Thoracic aorta (tissue), 2 donors: ENCODE measurements at regions not wholly inside any gene's neighbourhood (a gene's known extent, or its start where the extent isn't known, plus 50 kb on each side); places are given as distances from the start of the nearest gene placed in this dataset.

ENCODE experiments used
- ATAC-seq: fragments of 150-250 bp; one replicate; pipeline ENCODE4 v1.8.0; 2017; ENCODE audit warnings: low read depth; ENCODE audit not compliant: insufficient number of reproducible peaks, low FRiP score
- DNase-seq: peaks from one replicate; pipeline ENCODE4 v3.0.0-alpha.2; 2020; ENCODE audit warnings: low spot score
- H3K27ac ChIP-seq, 2 donors: fragments of 200-600 bp; sonication (generic); 1 replicate in 1 of 2; 2 replicates in 1 of 2; pipeline ENCODE4 v1.5.1; 2016; ENCODE audit warnings: mild to moderate bottlenecking in 2 of 2, moderate library complexity in 2 of 2
- H3K27me3 ChIP-seq: fragments of 200-600 bp; sonication (generic); replicated peaks from 2 replicates; pipeline ENCODE4 v1.6.0; 2016; ENCODE audit warnings: mild to moderate bottlenecking; ENCODE audit not compliant: insufficient read depth
- H3K36me3 ChIP-seq: fragments of 200-600 bp; sonication (generic); one replicate; pipeline ENCODE4 v1.5.1; 2016
- H3K4me1 ChIP-seq, 2 donors: fragments of 200-600 bp; sonication (generic); 1 replicate in 1 of 2; 2 replicates in 1 of 2; pipeline versions ENCODE4 v1.5.1 to v1.6.0; 2016; ENCODE audit warnings: low read depth in 2 of 2, mild to moderate bottlenecking in 1 of 2; ENCODE audit not compliant: control insufficient read depth in 1 of 2
- H3K4me3 ChIP-seq: fragments of 200-600 bp; sonication (generic); 2 replicates; pipeline ENCODE4 v1.5.1; 2016; ENCODE audit warnings: mild to moderate bottlenecking
- H3K9me3 ChIP-seq: fragments of 200-600 bp; sonication (generic); 2 replicates; pipeline ENCODE4 v1.5.1; 2016
- CTCF ChIP-seq: fragments of 200-600 bp; sonication (generic); IDR thresholded peaks from one replicate; pipeline ENCODE4 v1.5.1; 2019; ENCODE audit warnings: antibody characterized with exemption

- no peak for TF ChIP-seq CTCF
- DNase-seq (no peak), ATAC-seq (no peak)
- no peak overlapping the region for H3K27ac ChIP-seq
- H3K4me3 ChIP-seq: no peak overlapping the region
- no peaks in the 10 kb centered on the region for H3K9me3 ChIP-seq
- H3K4me1 ChIP-seq: peaks cover 0 to 5% of the 10 kb centered on the region in 2 donors
- H3K27me3 ChIP-seq: no peaks in the 10 kb centered on the region
- no peaks in the 10 kb centered on the region for H3K36me3 ChIP-seq
Observed at GRCh38 chr2:19292007-19292406, 66.4 kb downstream of the OSR1 start.

GRCh38 chr2:19288291-19288690 lies 70.1 kb downstream of the OSR1 start:
- Histone ChIP-seq H3K9me3 (no peaks in the 10 kb centered on the region), H3K36me3 (no peaks in the 10 kb centered on the region), H3K4me1 (peaks cover 0 to 5% of the 10 kb centered on the region in 2 donors), H3K27me3 (no peaks in the 10 kb centered on the region), H3K27ac (no peak overlapping the region), H3K4me3 (no peak overlapping the region)
- DNase-seq (no peak), ATAC-seq (no peak)
- TF ChIP-seq CTCF: no peak

GRCh38 chr2:19287324-19287723 lies 71.1 kb downstream of the OSR1 start:
- H3K9me3 ChIP-seq: no peaks in the 10 kb centered on the region
- no peak overlapping the region for H3K27ac ChIP-seq
- H3K27me3 ChIP-seq: no peaks in the 10 kb centered on the region
- DNase-seq (no peak), ATAC-seq (no peak)
- H3K4me3 ChIP-seq: no peak overlapping the region
- no peaks in the 10 kb centered on the region for H3K36me3 ChIP-seq
- H3K4me1 ChIP-seq: peaks cover 0 to 5% of the 10 kb centered on the region in 2 donors
- no peak for TF ChIP-seq CTCF

GRCh38 chr2:19282305-19282704 lies 76.1 kb downstream of the OSR1 start:
- DNase-seq (no peak), ATAC-seq (no peak)
- no peaks in the 10 kb centered on the region for H3K9me3 ChIP-seq
- no peak for TF ChIP-seq CTCF
- no peaks in the 10 kb centered on the region for H3K27me3 ChIP-seq
- H3K27ac ChIP-seq: no peak overlapping the region
- no peaks in the 10 kb centered on the region for H3K4me1 ChIP-seq
- no peak overlapping the region for H3K4me3 ChIP-seq
- no peaks in the 10 kb centered on the region for H3K36me3 ChIP-seq

GRCh38 chr2:19274439-19274838 lies 84.0 kb downstream of the OSR1 start:
- Histone ChIP-seq H3K27me3 (no peaks in the 10 kb centered on the region), H3K9me3 (no peaks in the 10 kb centered on the region), H3K4me3 (no peak overlapping the region), H3K27ac (no peak overlapping the region), H3K4me1 (no peaks in the 10 kb centered on the region), H3K36me3 (no peaks in the 10 kb centered on the region)
- ATAC-seq (no peak), DNase-seq (no peak)
- TF ChIP-seq CTCF: no peak
